ENCODE measurements at regions not wholly inside any gene's neighbourhood (a gene's known extent, or its start where the extent isn't known, plus 50 kb on each side); places are given as distances from the start of the nearest gene placed in this dataset.

DNA sequence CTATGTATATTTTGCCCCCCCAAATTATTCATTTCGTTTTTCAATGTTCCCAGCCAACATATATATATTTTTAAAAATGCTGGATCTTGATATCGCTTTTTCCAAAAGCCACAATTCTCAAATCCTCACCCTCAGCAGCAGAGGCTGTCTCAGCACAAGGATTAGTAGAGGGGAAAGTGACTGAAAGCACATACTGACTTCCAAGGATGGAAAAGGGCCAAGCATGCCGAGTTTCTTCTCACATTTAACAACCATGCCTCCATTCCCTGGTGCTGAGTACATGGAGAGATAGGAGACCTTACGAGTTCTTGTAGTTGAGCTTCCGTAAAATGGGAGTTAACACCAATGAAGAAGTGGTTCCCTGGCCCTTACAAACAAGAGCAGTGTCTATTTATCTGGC, 403.4 kb upstream of the DCN start:
- DNase-seq (ENCODE audit: low read depth in 2 of 2): no peak

DNA sequence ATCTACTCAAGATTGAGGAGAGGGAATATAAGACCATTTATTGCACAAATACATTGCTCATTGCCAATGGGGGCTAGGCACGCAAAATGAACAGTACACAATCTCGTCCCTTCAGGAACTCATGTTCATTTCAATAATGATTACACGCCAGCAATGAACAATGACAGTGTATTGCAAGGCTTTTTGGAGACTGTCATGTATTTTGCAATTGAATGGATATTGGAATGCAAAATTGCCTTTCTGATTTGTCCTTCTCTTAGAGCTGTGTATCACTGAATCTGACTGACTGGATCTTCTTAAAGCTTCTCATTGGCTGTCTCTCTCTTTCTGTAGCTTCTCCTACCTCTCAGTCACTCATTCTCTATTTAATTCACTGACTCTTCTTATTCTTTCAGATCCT, 400.2 kb upstream of the DCN start:
- no peak for DNase-seq (ENCODE audit: low read depth in 2 of 2)

DNA sequence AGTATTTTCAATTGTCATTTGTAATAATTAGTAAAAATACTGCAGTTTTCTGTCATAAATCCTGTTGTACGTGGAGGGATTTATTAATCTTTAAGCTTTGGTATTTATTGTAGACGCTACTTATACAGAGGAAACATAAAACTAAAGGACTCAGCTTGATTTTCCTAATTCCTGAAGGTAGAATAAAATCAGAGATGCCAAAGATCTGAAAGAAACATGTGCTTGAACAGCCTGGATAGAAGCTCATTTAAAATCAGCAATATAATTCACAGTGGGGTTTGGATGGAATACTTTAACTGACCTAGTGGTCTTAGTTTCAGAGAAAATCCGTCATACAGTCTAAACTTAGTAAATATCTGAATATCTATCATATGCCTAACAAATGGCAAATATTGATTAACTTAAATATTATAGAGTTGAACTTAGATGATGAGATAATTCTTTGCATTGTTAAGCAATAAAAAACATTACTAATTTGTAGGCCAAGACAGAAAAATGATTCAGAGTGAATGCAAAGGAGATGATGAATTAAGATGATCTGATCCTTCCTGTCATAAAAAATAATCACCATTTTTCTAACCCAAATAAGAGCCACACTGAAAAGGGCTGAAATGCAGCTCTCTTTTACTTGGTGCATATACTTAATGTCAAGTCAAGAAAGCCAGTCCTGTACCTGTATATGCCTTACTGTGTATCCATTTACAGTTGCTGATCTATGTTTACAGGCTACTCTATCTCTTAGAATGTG, 397.1 kb upstream of the DCN start:
- no peak for DNase-seq (ENCODE audit: low read depth in 2 of 2)

DNA sequence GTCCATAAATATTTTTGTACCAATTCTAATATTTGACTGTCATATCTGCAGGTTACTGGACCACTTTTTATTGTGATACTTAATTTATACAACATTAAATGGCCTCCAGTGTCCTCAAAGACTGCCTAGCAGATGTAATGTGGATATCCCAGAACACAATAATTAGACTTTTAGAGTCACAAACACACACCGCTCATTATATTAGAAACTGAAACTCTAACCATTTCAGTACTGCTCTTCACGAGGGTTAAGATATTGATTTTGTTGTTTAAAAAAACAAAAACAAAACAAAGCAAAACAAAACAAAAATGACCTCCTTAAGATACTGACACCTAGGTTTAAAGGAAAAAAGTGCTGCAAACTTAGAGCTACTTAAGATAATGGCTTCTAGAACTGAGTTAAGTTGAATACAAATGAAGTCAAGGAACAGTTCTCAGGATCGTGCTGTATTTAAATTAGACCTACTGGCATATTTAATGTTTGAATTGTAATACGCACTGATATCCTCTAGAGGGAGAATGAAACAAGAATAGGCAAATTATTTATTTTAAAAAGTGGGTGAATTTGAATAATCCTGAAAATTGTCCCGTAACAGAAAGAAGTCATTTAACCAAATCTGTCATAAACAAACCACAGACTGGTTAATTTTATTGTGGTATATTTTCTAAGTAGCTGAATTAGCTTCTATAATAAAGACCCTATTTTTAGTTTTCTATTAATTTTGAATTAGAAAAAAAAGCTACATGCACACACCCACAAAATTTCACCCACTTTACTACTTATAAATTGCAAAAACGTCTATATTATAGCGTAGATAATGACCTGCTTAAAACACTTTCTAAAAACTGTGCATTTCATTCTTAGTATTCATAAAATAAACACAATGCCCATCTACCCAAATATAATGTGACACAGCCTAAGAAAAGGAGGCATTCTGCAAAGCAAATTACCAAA, 395.2 kb upstream of the DCN start:
- DNase-seq (ENCODE audit: low read depth in 2 of 2): no peak

DNA sequence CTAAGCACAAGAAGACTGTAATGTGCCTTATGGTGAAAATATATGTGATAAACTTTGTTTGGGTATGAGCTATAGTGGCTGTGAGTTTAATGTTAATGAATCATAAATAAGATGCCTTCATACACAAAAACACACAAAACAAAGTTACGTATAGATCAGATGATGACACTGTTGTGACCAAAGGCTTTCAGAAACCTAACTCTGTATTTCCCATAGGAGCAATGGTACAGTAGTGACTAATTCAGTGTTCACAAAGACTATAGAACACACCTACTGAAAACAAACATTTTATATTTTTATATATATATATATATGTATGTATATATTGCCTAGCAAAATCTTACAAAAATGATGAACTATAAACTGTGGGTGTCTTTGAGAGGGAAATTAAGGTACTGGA, 393.8 kb upstream of the DCN start:
- DNase-seq (ENCODE audit: low read depth in 2 of 2): no peak

DNA sequence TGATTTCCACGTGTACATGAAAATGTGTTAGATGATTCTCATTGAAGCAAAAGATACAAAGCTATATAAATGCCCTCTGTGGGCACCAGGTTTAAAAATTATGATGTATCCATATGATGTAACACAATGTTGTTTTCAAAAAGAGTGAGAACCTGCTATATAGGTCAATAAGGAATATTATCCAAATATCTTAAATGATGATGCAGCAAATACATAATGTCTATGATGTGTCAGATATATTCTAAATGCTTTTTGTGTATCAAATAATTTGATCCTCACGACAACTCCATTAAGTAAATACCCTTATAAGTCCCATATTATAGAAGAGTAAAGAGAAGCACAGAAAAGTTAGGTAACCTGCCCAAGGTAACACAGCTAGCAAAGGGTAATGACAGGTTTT, 393.0 kb upstream of the DCN start:
- DNase-seq (ENCODE audit: low read depth in 2 of 2): no peak

DNA sequence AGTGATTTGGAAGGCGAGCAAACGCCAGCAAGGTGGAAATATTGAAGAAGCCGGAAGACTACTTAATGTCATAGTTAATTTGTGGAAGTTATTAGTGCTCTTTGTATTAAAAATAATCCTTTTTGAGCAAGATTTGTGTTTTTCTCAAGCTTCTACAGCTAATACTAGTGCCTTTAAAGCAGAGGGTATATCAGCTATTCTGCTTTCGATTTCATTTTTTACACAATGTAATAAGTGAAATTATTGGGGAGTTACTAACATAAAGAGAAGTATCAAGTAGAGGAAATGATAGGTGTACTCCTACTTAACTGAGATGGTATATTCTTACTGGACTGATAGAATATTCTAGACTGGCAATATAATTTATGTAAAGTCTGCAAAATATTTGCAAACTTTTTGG, 392.4 kb upstream of the DCN start:
- no peak for DNase-seq (ENCODE audit: low read depth in 2 of 2)

DNA sequence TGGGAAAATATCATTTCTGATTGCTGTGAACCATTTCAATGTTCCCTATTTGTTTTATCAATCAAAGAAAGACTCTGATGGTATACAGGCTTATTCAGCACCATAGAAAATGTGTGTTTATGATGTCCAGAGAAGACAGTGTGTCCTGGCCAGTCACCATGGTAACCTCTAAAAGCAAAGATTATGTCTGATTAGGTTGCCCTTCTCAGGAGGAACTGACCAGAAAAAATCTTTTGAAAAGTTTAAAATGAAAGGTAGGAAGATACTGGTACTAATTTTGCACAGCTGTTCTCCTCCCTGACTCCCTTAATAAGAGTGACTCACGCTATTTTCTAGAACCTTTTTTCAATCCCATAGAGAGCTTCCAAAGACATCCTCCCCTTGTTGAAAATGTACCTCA, 391.8 kb upstream of the DCN start:
- DNase-seq (ENCODE audit: low read depth in 2 of 2): no peak

DNA sequence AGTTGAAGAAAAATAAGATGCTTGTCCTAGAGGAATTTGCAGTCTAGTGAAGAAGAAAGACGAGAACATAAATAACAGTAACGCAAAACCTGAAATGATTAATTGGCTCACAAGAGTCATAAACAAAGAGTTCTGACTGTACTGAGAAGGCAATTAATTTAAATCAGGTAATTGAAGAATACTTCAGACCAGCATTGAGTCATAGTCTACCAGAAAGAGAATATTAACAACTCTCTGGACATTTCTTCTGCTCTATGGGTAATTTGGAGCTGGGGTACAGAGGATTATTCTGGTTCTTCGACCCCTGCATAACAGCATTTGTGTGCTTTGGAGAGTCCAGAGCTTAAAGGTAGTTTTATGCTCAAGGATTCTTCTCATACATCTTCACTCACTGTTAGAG, 390.3 kb upstream of the DCN start:
- no peak for DNase-seq (ENCODE audit: low read depth in 2 of 2)

DNA sequence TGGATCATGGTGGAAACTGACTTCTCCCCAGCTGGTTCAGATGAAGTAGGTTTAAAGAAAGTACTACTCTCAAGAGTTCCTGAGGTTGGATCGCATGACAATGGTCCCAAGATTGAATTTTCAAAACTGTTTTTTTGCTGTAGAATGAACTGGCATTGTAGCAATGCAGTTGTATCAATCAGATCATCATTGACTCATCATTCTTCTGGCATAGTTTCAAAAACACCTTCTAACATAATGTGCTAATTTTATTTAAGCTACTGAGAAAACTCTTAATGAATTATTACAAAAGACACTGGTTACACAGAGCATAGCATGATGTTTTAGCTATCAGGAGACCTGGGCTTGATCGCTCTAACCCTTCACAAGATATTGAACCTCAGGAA, 384.5 kb upstream of the DCN start:
- no peak for DNase-seq (ENCODE audit: low read depth in 2 of 2)

DNA sequence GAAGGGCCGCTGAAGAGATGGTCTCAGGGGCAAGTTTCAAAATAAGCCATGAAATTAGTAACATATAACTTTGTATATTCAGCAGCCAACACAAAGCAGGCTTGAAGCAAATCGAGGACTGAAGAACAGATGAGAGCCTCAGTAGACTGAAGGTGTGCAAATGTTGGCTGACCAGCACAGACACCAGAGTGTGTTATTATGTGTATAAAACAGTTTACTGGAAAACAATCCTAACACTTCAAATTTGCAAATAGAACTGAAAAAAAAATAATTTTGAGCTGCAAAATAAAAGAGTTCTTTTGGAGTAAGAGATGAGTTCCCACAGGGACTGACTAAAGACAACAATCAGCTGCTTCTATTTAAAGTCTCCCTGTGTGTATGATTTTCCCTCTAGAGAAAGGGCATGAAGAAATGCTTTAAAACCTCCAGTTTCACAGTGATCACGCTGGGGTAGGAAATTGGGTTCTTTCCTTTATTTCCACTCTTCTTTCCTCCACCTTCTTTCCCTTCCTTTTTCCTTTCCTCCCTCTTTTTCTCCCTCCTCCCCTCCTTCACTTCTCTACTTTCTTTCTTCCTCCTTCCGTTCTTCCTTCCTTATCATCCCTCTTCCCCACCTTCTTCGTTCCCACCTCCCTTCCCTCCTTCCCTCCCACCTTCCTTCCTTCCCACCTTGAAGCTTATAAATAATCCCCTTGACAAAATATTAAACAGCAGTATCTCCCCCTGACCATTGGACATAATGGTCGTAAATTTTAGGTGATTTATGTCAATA, 383.9 kb upstream of the DCN start:
- no peak for DNase-seq (ENCODE audit: low read depth in 2 of 2)

DNA sequence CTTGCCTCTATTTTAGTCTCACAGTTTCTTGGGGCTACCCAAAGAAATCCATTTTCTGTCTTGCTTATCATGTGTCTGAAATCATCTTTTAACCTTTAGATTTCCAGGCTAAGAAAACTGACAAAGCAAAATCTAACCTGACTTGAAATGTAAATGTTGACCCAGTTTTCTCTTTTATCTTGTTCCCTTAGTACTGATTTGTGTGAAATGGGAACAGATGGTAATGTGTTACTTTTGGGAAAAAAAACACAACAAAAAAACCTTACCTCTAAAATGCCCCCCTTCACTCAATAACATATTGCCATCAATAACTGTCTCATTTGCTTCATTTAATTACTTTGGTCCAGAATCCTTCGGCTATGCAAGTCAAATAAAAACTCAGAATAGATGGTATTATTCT, 383.2 kb upstream of the DCN start:
- no peak for DNase-seq (ENCODE audit: low read depth in 2 of 2)

DNA sequence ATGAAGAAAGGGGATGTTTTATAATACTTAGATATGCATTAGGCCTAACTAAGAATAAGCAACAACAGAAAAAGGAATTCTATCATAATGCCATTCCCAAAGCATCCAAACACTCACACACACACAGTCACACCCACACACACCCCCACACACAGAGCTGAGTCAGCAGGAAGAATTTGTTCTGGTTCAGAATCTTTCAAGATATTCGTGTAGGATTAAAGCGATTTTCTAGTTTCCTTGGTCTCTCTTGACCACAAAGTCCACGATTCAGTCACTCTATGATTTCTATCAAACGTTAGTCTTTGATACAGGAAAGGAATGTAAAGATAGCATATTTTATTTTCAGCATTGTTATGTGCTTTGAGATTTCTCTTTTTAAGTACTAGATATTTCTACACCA, 382.6 kb upstream of the DCN start:
- DNase-seq (ENCODE audit: low read depth in 2 of 2): no peak

DNA sequence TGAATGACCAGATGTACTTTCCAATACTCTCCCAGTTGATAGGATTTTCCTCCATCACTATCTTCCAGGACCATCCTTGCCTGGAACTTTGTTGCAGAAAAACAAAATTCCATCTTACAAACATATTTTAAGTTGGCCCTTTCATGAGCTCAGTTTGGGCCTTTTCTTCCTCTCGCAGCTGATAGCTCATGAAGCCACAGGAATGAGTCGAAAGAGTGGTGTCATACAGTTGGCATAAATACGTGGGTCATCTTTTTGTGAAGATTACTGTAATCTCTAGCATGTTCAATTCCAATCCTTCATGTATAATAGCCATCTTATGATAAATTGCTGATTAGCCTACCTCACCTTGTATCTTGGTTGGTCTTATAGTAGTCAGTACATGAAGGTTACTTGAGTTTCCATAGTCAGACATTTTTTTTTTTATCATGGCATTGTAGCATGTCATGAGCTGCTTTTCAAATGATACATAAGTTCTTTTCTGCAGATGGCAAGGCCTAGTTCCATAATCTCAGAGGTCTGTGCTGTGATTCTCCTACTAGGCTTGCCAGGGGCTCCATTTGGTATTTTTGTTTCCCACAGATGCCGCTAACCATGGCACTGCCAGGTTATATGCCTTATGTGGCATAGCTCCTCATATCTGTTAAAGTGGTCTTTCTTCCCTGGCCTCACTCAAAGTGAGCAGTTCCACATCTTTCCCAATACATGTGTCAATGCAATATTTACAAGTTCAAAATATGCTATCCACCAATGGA, 380.6 kb upstream of the DCN start:
- no peak for DNase-seq (ENCODE audit: low read depth in 2 of 2)

DNA sequence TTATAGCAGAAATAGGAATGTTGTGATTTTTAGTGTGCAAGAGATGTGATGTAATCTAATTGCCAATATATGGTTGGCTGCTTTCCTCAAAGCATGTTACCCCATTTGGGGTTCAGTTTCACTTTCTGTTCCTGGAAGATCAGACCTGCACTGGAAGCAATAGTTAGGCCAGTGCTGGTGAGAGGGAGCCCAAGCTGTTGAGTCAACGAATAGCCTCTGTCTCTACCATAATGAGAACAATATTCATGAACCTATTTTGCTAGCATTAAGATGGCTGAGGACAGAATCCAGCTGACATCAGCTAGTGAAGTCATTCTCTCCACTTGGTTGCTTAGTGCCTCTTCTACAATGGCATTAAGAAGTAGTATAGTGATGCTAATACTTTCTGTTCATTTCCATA, 379.9 kb upstream of the DCN start:
- DNase-seq (ENCODE audit: low read depth in 2 of 2): no peak

DNA sequence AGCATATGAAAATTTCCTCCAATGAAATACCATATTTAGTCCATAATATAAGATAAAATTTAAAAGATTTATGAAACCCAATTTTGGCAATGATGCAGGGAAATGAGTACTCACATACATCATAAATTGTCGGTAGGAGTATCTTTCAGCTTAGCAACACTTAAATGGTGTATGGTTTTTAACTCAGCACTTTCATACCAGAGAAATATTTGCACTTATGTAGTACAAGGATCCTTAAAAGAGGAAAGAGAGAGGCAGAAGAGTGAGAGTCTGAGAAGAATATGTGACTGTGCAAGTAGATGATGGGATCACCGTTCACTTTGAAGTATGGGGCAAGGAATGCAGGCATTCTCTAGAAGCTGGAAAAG, 379.3 kb upstream of the DCN start:
- no peak for DNase-seq (ENCODE audit: low read depth in 2 of 2)

DNA sequence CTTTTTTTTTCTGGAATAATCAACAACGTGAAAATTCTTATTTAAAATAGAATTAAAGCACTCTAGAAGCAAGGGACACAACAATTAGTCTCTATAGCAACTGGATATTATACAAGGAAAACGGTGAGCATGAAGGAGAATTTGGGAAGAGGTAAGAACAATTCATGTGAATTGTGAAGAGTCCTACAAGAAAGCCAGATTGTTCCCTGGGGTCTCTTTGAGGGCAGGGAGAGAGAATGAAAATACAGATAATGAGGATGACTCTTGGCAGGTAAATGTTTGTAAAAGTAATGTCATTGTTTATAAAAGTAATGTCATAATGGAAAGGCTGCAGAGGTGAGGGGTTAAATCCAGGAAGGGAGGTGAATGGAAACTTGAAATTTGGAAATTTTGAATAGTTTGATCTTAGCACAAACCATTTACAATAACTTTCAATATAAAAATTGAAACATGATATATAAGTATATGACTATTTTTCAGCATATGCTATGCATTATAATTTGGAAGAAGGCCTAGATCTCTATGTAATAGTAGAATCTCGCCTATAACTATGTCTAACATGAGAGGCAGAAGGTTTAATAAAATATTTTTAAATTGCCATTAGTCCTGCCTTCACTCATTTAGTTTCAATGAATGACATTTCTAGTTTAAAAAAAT, 378.8 kb upstream of the DCN start:
- no peak for DNase-seq (ENCODE audit: low read depth in 2 of 2)

DNA sequence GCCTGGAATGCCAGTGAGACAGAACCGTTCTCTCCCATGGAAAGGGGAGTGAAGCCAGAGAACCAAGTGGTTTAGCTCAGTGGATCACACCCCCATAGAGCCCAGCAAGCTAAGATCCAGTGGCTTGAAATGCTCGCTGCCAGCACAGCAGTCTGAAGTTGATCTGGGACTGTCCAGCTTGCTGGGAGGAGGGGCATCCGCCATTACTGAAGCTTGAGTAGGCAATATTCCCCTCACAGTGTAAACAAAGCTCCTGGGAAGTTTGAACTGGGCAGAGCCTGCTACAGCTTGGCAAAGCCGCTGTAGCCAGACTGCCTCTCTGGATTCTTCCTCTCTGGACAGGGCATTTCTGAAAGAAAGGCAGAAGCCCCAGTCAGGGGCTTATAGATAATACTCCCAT, 374.3 kb upstream of the DCN start:
- no peak for DNase-seq (ENCODE audit: low read depth in 2 of 2)

DNA sequence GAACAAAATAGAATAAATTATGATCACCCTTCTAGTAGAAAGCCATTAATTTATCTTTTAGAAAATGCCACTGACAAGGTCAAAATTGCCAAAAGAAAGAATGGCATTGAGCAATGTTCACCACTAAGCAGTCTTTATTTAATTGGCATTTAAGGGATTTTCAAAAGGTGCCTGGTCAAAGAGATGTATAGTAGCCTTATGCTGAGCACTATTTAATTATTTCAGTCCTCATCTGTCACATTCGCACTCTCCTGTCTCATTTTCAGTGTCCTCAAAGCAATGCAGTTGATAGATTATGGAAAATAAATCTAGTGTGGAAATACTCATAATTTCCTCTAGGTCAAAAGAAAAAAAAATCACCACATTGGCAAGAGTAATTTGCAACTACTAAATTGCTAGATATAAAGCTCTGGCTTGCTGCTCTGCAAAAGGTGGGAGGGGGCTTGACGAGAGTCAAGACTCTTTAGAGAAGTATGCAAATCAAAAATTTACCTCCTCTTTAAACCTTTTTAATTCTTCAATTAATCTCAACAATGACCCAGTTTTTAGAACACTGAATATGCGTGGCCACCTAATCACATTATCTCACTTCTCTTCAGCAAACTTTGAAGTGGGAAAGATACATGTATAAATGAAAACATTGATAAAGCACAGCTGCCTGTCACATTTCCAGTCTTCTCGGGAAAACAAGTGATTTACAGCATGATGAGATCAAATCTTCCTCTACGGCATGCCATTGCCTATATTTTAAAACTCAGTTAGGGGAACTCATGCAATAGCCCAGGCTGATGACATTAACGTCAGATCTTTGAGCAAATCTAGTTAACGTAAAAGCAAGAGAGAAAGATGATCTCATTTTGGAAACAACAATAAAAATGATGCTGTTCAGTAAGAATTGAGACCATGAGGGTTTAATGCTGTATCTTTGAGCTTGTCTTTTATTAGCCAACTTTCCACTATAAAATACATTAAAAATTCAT, 373.1 kb upstream of the DCN start:
- DNase-seq (ENCODE audit: low read depth in 2 of 2): no peak

DNA sequence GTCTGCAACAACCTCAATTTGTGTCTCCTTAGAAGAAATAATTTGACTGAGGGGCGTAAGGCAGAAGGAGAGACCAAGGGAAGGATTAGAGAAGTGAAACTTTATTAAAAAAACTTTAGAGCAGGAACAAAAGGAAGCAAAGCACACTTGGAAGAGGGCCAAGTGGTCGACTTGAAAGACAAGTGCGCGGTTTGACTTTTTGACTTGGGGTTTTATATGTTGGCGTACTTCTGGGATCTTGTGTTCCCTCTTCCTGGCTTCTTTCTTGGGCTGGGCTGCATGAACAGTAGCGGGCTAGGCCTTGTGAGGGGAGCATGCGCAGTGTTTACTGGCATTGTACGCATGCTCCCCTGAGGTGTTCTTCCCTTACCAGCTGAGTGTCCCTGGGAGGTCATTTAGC, 369.3 kb upstream of the DCN start:
- no peak for DNase-seq (ENCODE audit: low read depth in 2 of 2)

Measured in fibroblast of skin of left biceps (primary cell).